ENCODE measurements at regions not wholly inside any gene's neighbourhood (a gene's known extent, or its start where the extent isn't known, plus 50 kb on each side); places are given as distances from the start of the nearest gene placed in this dataset.

GRCh38 chr7:67823345-67823744, 826.7 kb downstream of the TYW1 start:
- DNase-seq = peak; percentile 58
- H3K27me3 ChIP-seq = no peaks in the 10 kb centered on the region
- H3K9me3 ChIP-seq = no peaks in the 10 kb centered on the region
- no peak for TF ChIP-seq CTCF (IDR thresholded peaks at IDR 0.05; ENCODE audit: low read depth, low read length)
- no peak overlapping the region for H3K4me3 ChIP-seq (ENCODE audit: low read depth, low read length)
- no peaks in the 10 kb centered on the region for H3K36me3 ChIP-seq
- H3K4me1 ChIP-seq = no peaks in the 10 kb centered on the region

- no peak for DNase-seq
- H3K4me3 ChIP-seq (ENCODE audit: low read depth, low read length) = no peak overlapping the region
Observed at GRCh38 chr7:67825356-67825755, 828.7 kb downstream of the TYW1 start.

GRCh38 chr7:67841896-67842295, 845.3 kb downstream of the TYW1 start:
- H3K4me3 ChIP-seq (ENCODE audit: low read depth, low read length) = no peak overlapping the region
- no peaks in the 10 kb centered on the region; the same call in 1 of the 2 replicates for H3K9me3 ChIP-seq
- H3K4me1 ChIP-seq = no peaks in the 10 kb centered on the region
- TF ChIP-seq CTCF (IDR thresholded peaks at IDR 0.05; ENCODE audit: low read depth, low read length) = no peak
- H3K36me3 ChIP-seq = no peaks in the 10 kb centered on the region
- no peaks in the 10 kb centered on the region for H3K27me3 ChIP-seq
- no peak for DNase-seq

More at GRCh38 chr7:67825356-67825755, 828.7 kb downstream of the TYW1 start:
- TF ChIP-seq CTCF (IDR thresholded peaks at IDR 0.05; ENCODE audit: low read depth, low read length) = no peak
- Histone ChIP-seq H3K4me1 (no peaks in the 10 kb centered on the region), H3K36me3 (no peaks in the 10 kb centered on the region), H3K27me3 (no peaks in the 10 kb centered on the region), H3K9me3 (no peaks in the 10 kb centered on the region)

- DNase-seq = no peak
- Histone ChIP-seq H3K9me3 (no peaks in the 10 kb centered on the region; the same call in 1 of the 2 replicates), H3K36me3 (no peaks in the 10 kb centered on the region), H3K27me3 (no peaks in the 10 kb centered on the region), H3K4me3 (ENCODE audit: low read depth, low read length) (no peak overlapping the region), H3K4me1 (no peaks in the 10 kb centered on the region)
- no peak for TF ChIP-seq CTCF (IDR thresholded peaks at IDR 0.05; ENCODE audit: low read depth, low read length)
Observed at GRCh38 chr7:67842571-67842970, 845.9 kb downstream of the TYW1 start.

- DNase-seq = no peak
- H3K4me1 ChIP-seq = no peaks in the 10 kb centered on the region
- no peaks in the 10 kb centered on the region for H3K36me3 ChIP-seq
- no peak overlapping the region for H3K4me3 ChIP-seq (ENCODE audit: low read depth, low read length)
- no peaks in the 10 kb centered on the region; the same call in 1 of the 2 replicates for H3K9me3 ChIP-seq
- H3K27me3 ChIP-seq = no peaks in the 10 kb centered on the region
- no peak for TF ChIP-seq CTCF (IDR thresholded peaks at IDR 0.05; ENCODE audit: low read depth, low read length)
Observed at GRCh38 chr7:67843001-67843565, 846.5 kb downstream of the TYW1 start.

GRCh38 chr7:67843615-67844014, 847.0 kb downstream of the TYW1 start:
- Histone ChIP-seq H3K36me3 (no peaks in the 10 kb centered on the region), H3K27me3 (no peaks in the 10 kb centered on the region), H3K4me1 (no peaks in the 10 kb centered on the region), H3K4me3 (ENCODE audit: low read depth, low read length) (no peak overlapping the region), H3K9me3 (no peaks in the 10 kb centered on the region; the same call in 1 of the 2 replicates)
- TF ChIP-seq CTCF (IDR thresholded peaks at IDR 0.05; ENCODE audit: low read depth, low read length) = no peak
- DNase-seq = no peak
